DMS153 (cell line): ENCODE measurements at regions not wholly inside any gene's neighbourhood (a gene's known extent, or its start where the extent isn't known, plus 50 kb on each side); places are given as distances from the start of the nearest gene placed in this dataset.

Experiments
- DNase-seq: peaks from one replicate; lab custom pipeline; 2025; lab: John Stamatoyannopoulos, UW

- DNase-seq: no peak
Measured at GRCh38 chr2:43052944-43053306, 173.5 kb downstream of the ZFP36L2 start.

GRCh38 chr2:43052204-43052943 lies 174.0 kb downstream of the ZFP36L2 start:
- DNase-seq: no peak

DNA sequence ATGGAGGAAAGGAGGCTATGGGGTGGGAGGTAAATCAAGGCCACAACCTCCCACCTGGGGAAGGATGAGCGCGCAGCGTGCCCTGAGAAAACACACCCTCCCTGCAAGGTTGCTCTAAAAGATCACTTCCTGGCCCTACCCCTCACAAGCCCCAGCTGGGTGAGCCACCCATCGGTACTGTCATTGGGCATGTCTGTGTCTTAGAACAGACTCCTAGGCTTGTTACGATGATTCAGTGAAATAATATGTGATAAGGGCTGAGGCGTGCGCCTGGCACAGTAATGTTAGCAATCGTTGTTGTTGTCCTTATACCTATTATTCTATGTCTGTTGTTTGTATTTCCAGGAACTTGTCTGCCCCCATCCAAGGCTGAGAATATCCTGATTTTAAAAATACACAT lies 175.1 kb downstream of the ZFP36L2 start:
- no peak for DNase-seq

- no peak for DNase-seq
Measured at GRCh38 chr2:43050866-43051265, 175.5 kb downstream of the ZFP36L2 start.

DNA sequence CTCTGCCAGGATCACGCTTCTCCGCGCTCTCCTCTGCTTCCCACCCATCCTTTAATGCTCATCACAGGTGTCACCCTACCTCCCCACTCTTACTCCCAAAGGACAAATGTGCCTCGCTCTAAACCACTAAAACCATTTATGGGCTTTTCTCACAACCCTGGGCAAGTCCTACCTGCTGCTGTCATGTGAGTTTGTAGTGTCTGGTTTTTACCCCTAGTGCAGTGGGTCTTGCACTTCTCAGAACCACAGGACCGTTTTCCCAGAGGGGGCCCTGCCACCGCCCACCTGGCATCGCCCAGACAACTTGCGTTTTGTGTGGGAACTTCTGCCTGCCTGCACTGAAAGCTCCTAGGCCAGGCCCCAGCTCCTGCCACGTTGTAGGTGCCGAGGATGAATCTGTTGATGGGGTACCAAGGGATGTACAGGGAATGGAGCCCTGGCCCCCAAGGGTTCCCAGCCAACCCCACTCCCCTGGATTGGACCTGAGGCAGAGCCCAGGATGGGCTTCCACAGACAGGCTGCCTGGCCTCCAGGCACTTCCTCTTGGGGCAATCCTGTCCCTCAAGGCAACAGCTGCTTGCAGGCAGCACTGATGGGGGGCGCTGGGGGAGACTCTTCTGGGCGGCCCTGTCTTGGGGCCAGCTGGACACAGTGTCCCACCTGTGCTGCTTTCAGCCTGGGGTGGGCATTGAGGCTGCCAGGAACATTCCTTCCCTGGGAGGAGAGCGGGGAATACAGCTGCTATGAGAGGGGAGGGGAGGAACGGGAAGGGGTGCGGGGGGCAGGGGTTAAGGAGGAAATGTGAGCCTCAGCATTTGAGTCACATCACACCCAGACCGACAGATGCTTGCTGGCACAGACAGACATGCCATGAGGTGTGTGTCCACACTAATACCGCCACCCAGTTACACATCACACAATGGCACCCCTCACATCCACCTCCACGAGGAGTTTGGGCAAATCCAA lies 176.3 kb downstream of the ZFP36L2 start:
- no peak for DNase-seq

DNA sequence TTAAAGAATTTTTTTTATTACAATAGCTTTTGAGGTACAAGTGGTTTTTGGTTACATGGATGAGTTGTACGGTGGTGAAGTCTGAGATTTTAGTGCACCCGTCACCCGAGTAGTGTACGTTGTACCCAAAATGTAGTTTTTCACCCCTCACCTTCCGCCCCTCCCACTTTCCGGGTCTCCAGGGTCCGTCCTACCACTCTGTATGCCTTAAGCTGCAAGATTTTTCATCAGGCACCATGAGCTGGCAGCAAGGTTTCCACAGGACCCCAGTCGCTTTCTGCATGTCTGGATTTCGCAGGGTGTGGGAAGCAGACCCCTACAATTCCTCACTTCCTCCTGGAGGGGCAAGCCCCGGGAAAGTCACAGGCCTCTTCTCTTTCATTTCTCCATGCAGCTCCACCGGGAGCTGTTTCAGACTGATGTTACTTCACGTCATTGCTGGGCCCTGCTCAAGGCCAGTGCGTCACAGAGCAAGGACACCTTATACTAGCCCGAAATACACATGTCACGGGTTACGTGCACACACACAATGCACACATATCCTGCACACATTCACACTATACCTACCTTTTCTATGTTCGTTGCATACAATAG lies 179.1 kb downstream of the ZFP36L2 start:
- DNase-seq: no peak

DNA sequence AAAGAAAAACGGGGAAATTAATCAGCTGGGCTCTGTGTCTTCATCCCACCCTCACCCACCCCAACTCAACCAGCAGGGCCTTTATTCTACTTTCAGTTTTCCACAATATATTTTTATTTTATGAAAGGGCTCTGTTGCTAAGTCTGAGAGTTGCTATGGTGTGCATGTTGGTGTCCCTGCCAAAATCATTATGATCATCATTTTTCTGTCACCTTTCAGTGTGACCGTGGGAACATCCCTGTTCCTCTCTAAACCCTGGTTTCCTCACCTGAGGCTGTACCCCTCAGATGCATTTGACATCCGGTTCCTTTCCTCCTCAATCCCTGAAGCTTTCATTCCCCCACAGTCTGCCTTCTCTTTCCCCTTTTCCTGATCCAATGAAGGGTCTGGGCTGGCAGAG lies 180.5 kb downstream of the ZFP36L2 start:
- no peak for DNase-seq

DNA sequence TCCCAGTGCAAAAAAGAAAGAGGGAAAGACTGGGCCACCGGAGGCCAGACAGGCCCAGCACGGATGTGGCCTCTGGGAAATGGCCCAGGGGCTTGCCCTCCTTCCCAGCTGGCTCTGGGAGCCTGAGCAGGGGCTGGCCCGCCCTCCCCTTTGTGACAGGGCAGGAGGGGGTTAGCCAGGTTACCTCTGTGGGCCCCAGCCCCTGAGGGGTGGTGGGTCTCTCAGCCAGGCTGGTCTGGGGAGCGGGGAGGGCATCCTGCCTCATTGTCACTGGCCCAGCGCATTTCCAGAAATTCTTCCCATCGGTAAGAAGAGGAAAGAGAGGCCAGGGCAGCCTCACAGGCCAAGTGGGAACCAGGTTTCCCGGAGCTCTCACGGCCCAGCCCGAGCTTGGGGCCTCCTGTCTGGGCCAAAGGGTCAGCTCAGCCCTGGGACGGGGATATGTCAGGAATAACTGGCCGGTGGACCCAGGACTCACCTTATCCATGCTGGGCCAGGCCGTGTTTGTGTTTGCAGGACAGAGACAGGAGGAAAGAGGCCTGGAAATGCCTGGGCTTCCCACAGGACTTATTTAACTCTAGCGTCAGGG lies 182.2 kb downstream of the ZFP36L2 start:
- DNase-seq: no peak

- no peak for DNase-seq
Measured at GRCh38 chr2:43043553-43043870, 182.9 kb downstream of the ZFP36L2 start.

- no peak for DNase-seq
Measured at GRCh38 chr2:43041661-43042360, 184.6 kb downstream of the ZFP36L2 start.

GRCh38 chr2:43041173-43041591 lies 185.2 kb downstream of the ZFP36L2 start:
- no peak for DNase-seq

DNA sequence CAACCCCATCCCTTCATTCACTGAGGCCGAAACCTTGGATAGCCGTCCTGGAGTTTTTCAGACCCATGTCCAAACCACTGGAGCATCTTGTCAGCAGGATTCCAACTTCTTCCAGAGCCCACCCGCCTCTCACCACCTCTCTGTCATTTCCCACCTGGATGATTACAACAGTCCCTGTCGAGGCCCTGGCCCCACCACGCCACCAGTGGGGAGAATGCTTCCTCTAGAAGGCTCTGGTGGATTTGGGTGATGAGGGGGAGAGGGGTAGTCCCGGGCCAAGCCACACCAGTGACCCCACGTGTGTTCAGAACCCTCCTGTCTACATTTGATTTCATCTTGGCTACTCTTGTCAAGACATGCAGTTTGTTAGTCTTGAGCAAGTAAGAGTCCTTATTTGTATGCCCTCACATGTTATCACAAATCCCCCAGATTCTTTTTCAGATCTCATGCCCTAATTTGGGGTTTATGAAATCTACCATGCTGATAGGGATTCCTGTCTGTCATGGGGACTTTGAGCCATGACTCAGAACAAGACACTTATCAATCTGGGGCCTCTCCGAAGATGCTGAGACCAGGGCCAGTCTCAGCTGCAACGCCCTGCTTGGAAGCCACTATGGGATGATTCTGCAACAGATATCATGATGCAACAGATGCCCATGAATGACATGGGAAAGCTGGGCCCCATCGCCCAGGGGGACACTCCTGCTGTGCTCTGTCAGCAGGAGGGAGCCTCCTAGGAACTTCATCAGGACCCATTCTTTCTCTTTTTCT lies 186.1 kb downstream of the ZFP36L2 start:
- no peak for DNase-seq

- no peak for DNase-seq
Measured at GRCh38 chr2:43039376-43040080, 186.9 kb downstream of the ZFP36L2 start.

- no peak for DNase-seq
Measured at GRCh38 chr2:43038696-43039094, 187.7 kb downstream of the ZFP36L2 start.

GRCh38 chr2:43038034-43038695 lies 188.2 kb downstream of the ZFP36L2 start:
- no peak for DNase-seq

- no peak for DNase-seq
Measured at GRCh38 chr2:43035922-43036321, 190.5 kb downstream of the ZFP36L2 start.

DNA sequence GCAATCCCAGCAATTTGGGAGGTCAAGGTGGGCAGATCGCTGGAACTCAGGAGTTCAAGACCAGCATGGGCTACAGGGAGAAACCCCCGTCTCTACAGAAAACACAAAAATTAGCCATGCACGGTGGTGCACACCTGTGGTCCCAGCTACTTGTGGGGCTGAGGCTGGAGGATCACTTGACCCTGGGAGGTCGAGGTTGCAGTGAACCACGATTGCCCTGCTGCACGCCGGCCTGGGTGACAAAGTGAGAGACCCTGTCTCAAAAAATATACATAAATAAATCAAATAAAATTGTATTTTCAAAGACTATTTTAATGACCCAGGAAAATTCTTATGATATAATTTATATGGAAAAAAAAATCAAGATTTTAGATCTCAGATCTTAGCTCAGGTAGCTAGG lies 191.5 kb downstream of the ZFP36L2 start:
- DNase-seq: no peak

DNA sequence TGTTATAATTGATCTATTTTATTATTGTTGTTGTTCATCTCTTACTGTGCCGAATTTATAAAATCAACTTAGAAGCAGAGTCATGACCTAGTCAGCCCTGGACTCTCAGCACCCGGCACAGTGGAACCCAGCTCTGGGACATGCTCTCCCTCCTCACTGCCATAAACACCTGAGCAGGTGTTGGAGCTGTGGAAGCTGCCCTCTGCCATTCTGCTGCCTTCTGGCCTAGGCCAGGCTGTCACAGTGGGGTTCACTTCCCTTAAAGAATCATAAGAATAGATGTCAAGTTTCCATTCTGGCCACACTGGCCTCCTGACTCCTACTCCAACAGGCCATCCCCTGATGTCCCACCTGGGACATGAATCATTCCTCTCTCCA lies 192.2 kb downstream of the ZFP36L2 start:
- no peak for DNase-seq

DNA sequence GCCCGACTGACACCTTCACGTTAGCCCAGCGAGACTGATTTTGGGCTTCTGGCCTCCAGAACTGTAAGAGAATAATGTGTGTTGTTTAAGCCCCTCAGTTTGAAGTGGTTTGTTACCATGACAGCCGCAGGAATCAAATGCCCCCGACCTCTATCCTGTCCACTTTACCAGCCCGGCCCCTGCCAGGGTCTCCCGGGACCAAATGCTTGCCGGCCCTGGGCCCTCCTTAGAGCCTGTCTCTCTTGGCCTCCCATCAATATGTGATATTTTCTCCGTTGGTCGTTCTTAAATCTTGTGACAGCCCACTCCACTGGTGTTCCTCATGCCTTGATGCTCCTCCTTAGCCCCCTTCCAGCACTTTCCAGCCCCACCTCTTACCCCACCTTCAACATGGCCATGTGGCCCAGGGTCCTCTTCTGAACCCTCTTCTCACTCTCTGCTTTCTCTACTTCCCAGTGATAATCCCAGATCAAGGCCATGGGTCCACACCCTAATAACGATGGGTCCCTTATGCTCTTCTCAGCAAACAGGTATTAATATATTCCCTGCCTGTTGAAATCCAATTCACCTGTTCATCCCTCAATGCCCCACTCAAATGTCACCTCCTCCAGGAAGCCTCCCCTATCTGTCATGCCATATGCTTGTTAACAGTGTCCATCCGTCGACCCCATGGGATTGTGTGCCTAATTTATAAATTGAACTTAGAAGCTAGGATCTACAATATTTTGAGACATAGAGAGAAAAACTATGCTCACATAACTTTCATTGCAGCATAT lies 192.8 kb downstream of the ZFP36L2 start:
- DNase-seq: no peak

GRCh38 chr2:43033016-43033270 lies 193.5 kb downstream of the ZFP36L2 start:
- no peak for DNase-seq
